ENCODE measurements at regions not wholly inside any gene's neighbourhood (a gene's known extent, or its start where the extent isn't known, plus 50 kb on each side); places are given as distances from the start of the nearest gene placed in this dataset.

DNA sequence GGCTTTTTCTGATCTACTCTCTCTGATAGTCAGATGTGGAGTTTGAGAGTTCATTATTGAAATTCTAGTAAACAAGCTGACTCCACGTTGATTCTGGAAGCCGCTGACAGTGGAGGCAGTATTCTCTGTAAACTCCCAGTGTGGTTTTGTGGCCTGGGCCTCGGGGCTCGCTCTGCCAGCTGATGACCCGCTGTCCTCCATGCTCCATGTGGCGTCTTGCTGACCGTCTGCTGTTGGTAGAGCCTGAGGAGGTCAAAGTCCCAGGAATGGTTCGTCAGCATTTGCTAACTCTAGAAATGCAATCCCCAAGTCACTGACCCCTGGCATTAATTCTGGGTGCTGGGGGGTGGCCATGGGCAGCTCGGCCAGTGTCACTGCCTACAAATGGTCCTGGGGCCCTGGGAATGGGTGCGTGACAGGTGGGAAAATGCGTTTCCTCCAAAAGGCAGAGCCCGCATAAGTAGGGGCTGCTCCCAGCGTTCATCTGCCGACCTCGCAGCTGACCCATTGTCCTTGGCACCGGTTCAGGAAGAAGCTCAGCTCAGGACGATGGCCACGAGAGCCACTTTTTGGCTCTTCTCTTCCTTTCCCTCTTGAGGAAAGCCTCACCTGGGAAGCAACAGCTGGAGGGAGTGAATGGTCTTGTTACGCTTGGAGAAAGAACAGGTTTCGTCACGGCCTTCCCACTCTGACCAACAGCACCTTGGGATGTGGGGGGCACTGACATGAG, 55.1 kb downstream of the MRPL36 start:
- no peak for TF ChIP-seq CTCF (IDR thresholded peaks at IDR 0.05; ENCODE audit: low read depth, low read length, missing control alignments)
- DNase-seq (ENCODE audit: low read depth) = no peak
- no peak overlapping the region for H3K4me3 ChIP-seq (ENCODE audit: low read depth, low read length)

DNA sequence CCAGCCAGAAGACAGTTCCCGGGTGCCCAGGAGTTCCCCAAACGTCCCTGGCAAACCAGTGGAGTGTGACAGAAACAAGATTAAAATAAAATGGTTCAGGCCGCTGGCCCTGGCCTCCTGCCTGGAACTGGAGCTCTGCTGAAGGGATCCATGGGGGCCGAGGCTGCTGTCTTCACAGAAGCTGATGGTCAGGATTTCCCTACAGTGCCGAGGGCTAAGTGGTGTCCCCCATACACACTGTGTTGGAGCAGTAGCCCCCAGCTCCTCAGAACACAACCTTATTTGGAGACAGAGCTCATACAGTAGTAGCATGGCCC, 55.9 kb downstream of the MRPL36 start:
- no peak for DNase-seq (ENCODE audit: low read depth)

DNA sequence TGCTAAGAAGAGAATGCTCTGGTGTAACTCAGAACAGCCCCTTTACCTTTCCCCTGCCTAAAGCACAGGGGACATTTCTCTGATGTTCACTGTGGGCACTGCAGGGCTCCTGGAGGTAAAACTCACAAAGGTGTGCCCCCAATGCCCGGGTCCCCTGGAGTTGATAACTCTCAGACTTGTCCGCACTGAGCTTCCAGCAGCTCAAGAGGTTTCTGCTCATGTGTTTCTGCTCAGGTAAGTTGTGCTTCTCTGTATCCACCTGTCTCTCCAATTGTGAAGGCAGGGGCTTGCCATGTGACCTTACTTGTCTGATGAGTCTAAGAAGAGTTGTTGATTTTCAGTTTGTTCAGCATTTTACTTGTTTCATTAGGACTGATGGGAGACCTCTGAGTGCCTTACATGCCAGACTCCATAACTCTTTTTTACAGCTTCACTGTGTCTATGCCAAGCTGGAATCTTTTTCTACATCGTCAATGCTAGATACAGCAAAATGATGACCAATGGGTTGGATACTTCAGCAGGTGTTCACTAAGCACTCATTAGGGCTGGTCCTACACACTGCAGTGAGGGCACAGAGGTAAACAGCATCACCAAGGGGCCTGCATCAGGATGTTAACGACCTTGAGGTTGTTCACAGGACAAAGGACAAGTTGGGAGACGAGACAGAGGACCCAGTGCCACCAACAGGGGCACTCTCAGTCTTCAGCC, 56.4 kb downstream of the MRPL36 start:
- no peak overlapping the region for H3K4me3 ChIP-seq (ENCODE audit: low read depth, low read length)
- no peak for DNase-seq (ENCODE audit: low read depth)
- TF ChIP-seq CTCF (IDR thresholded peaks at IDR 0.05; ENCODE audit: low read depth, low read length, missing control alignments) = no peak

More for the DNA sequence above, 55.9 kb downstream of the MRPL36 start:
- no peak overlapping the region for H3K4me3 ChIP-seq (ENCODE audit: low read depth, low read length)
- no peak for TF ChIP-seq CTCF (IDR thresholded peaks at IDR 0.05; ENCODE audit: low read depth, low read length, missing control alignments)

DNA sequence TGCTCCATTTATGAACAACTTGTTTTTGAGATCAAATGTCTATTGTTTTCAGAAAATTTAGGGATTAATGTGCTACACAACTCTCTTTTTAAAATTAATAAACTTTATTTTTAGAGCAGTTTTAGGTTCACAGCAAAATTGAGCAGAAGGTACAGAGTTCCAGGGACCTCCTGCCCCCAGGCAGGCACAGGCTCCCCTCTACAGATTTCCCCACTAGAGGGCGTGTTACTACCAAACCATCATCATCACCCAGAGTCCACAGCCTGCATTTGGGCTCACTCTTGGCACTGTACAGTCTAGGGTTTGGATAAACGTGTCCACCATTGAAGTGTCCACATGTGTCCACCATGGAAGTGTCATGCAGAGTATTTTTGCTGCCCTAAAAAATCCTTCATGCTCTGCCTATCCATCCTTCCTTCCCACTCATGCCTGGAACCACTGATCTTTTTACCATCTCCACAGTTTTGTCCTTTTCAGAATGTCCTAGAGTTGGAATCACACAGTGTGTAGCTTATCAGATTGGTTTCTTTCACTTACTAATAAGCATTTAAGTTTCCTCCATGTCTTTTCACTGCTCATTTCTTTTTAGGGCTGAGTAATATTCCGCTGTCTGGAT, 61.7 kb downstream of the MRPL36 start:
- H3K4me3 ChIP-seq (ENCODE audit: low read depth, low read length) = no peak overlapping the region
- peak; percentile 85 for TF ChIP-seq CTCF (IDR thresholded peaks at IDR 0.05; ENCODE audit: low read depth, low read length, missing control alignments)
- peak; percentile 12 for DNase-seq (ENCODE audit: low read depth)

DNA sequence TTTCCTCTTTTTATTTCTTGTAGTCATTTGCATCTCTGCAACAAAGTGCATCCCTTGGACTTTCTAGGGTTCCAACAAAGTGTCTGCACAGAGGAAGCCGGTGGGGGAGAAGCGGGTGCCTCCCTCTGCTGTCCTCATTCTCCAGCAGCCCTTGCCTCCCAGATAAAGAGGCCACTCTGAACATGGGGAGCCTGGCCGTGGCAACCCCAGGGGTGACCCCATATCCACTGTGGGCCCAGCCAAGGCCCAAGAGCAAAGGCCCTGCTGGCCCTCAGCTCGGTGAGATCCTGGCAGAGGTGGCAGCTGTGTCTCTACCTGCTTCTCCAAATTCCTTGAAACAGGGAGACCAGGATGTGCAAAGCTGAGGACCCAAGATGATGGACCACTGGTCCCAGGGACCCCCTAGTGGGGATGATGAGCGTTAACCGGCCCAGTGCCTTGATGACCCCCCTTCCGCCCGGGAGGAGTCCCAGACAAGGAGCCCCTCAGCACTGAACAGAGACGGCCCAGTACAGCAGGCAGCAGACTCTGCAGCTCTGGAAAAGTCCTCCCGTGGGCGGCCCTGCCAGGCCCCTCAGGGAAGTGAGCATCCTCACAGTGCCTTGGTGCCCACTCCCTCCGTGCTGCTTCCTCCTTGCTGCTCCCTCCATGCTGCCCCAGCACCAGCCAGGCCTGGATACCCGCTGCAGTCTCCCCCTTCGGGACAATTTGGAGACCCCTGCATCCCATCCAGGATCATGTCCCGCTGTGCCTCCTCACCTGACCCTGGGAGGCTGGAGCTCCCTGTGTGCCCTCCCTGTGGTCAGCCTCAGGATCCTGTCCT, 62.5 kb downstream of the MRPL36 start:
- DNase-seq (ENCODE audit: low read depth) = no peak
- H3K4me3 ChIP-seq (ENCODE audit: low read depth, low read length) = no peak overlapping the region
- TF ChIP-seq CTCF (IDR thresholded peaks at IDR 0.05; ENCODE audit: low read depth, low read length, missing control alignments) = peak; percentile 1

- no peak for TF ChIP-seq CTCF (IDR thresholded peaks at IDR 0.05; ENCODE audit: low read depth, low read length, missing control alignments)
- no peak overlapping the region for H3K4me3 ChIP-seq (ENCODE audit: low read depth, low read length)
- DNase-seq (ENCODE audit: low read depth) = no peak
These were observed 63.6 kb downstream of the MRPL36 start for GRCh38 chr5:1736065-1736464.
